H1 (cell line): ENCODE measurements at regions not wholly inside any gene's neighbourhood (a gene's known extent, or its start where the extent isn't known, plus 50 kb on each side); places are given as distances from the start of the nearest gene placed in this dataset.

Experiments used
- CTCF ChIA-PET: fragments of 300-600 bp; sonication (Branson Sonifier 250); formaldehyde crosslinking; loops from one replicate; lab custom pipeline; 2021; ENCODE audit not compliant: partially characterized antibody; lab: Charles Lee
- POLR2A ChIA-PET: fragments of 300-600 bp; sonication (Branson Sonifier 250); formaldehyde crosslinking; loops from one replicate; lab custom pipeline; 2021; ENCODE audit warnings: inconsistent platforms; ENCODE audit not compliant: partially characterized antibody; lab: Charles Lee
- DNase-seq, 2 experiments: peaks; one replicate each; pipeline versions ENCODE4 v3.0.0 to v3.0.0-alpha.2; 2010 to 2022; ENCODE audit warnings: low spot score in 2 of 2, low read depth in 1 of 2, mixed read lengths in 1 of 2
- FAIRE-seq: peaks from 2 replicates; lab custom pipeline; 2011; peaks lifted over from hg19 to GRCh38; lab: Jason Lieb, UNC
- H2AFZ ChIP-seq: 2 replicates; pipeline ENCODE4 v1.8.1; 2012; ENCODE audit warnings: low read length, inconsistent platforms
- H2AK5ac ChIP-seq: 2 replicates; pipeline ENCODE4 v1.6.1; 2013; ENCODE audit warnings: low read depth, low read length
- H2BK120ac ChIP-seq: replicated peaks from 2 replicates; pipeline ENCODE3; 2013; ENCODE audit warnings: low read depth, low read length, inconsistent platforms
- H2BK12ac ChIP-seq: 2 replicates; pipeline ENCODE4 v1.6.1; 2013; ENCODE audit warnings: low read depth, low read length
- H2BK15ac ChIP-seq: 2 replicates; pipeline ENCODE4 v1.6.1; 2013; ENCODE audit warnings: low read length
- H2BK20ac ChIP-seq: 2 replicates; pipeline ENCODE4 v1.6.1; 2013; ENCODE audit warnings: low read length
- H2BK5ac ChIP-seq: 2 replicates; pipeline ENCODE4 v1.6.1; 2013; ENCODE audit warnings: low read depth, low read length
- H3K14ac ChIP-seq: 2 replicates; pipeline ENCODE4 v1.6.1; 2013; ENCODE audit warnings: inconsistent platforms; ENCODE audit not compliant: insufficient read length
- H3K18ac ChIP-seq: 2 replicates; pipeline ENCODE4 v1.6.1; 2013; ENCODE audit warnings: low read length; ENCODE audit errors: extremely low read depth
- H3K23ac ChIP-seq: 2 replicates; pipeline ENCODE4 v1.6.1; 2013; ENCODE audit warnings: inconsistent platforms; ENCODE audit not compliant: insufficient read length
- H3K23me2 ChIP-seq: 2 replicates; pipeline ENCODE4 v1.6.1; 2013; ENCODE audit warnings: low read depth, low read length
- H3K27ac ChIP-seq: 2 replicates; pipeline ENCODE4 v1.6.1; 2011; ENCODE audit warnings: low read depth, low read length, inconsistent platforms
- H3K27me3 ChIP-seq, 4 experiments: replicated peaks in 1 of 4; 1 replicate in 1 of 4; 2 replicates in 3 of 4; pipeline versions ENCODE4 v1.6.1 to v1.8.1; 2011 to 2013; ENCODE audit warnings: low read length in 3 of 4, mild to moderate bottlenecking in 3 of 4, inconsistent platforms in 2 of 4, mixed read lengths in 2 of 4, moderate library complexity in 1 of 4; ENCODE audit not compliant: control insufficient read depth in 3 of 4, insufficient read depth in 3 of 4; ENCODE audit errors: extremely low read depth in 1 of 4
- H3K36me3 ChIP-seq, 4 experiments: 2 replicates each; pipeline versions ENCODE4 v1.6.1 to v1.8.1; 2011 to 2013; ENCODE audit warnings: mild to moderate bottlenecking in 4 of 4, low read length in 3 of 4, moderate library complexity in 2 of 4, control low read depth in 1 of 4, inconsistent platforms in 1 of 4; ENCODE audit not compliant: insufficient read depth in 4 of 4, control insufficient read depth in 2 of 4
- H3K4ac ChIP-seq: replicated peaks from 2 replicates; pipeline ENCODE3; 2013; ENCODE audit warnings: low read length, low read depth, mixed read lengths, inconsistent platforms; ENCODE audit not compliant: insufficient read length
- H3K4me1 ChIP-seq, 4 experiments: replicated peaks in 1 of 4; 1 replicate in 1 of 4; 2 replicates in 3 of 4; pipeline versions ENCODE4 v1.6.1 to v1.8.1; 2011 to 2013; ENCODE audit warnings: low read length in 3 of 4, inconsistent platforms in 2 of 4, mixed read lengths in 1 of 4; ENCODE audit not compliant: insufficient read depth in 4 of 4, control insufficient read depth in 3 of 4
- H3K4me2 ChIP-seq, 2 experiments: 2 replicates each; pipeline versions ENCODE4 v1.6.1 to v1.8.1; 2011 to 2013; ENCODE audit warnings: low read depth in 2 of 2, low read length in 2 of 2, control low read depth in 1 of 2, inconsistent platforms in 1 of 2, mild to moderate bottlenecking in 1 of 2; ENCODE audit not compliant: insufficient read depth in 1 of 2
- H3K4me3 ChIP-seq, 4 experiments: fragments of 200-600, 300-600 bp in 1 of 4; sonication (generic), shearing (Covaris generic), sonication (Bioruptor Twin) in 1 of 4; 2 replicates each; pipeline versions ENCODE4 v1.5.1 to v1.8.1; 2011 to 2016; ENCODE audit warnings: low read length in 4 of 4, low read depth in 3 of 4, control low read depth in 2 of 4, inconsistent platforms in 2 of 4, mild to moderate bottlenecking in 2 of 4, mixed read lengths in 1 of 4, moderate library complexity in 1 of 4; ENCODE audit not compliant: insufficient read depth in 2 of 4; ENCODE audit errors: extremely low read depth in 1 of 4
- H3K56ac ChIP-seq: replicated peaks from 2 replicates; pipeline ENCODE3; 2013; ENCODE audit warnings: low read depth, mild to moderate bottlenecking, mixed read lengths, low read length, inconsistent platforms; ENCODE audit not compliant: insufficient read length
- H3K79me1 ChIP-seq: 2 replicates; pipeline ENCODE4 v1.6.1; 2013; ENCODE audit warnings: low read depth, low read length, control low read depth
- H3K79me2 ChIP-seq, 2 experiments: 2 replicates each; pipeline versions ENCODE4 v1.6.1 to v1.8.1; 2012 to 2013; ENCODE audit warnings: low read length in 2 of 2, mild to moderate bottlenecking in 2 of 2, inconsistent platforms in 1 of 2; ENCODE audit not compliant: insufficient read depth in 2 of 2, control insufficient read depth in 1 of 2
- H3K9ac ChIP-seq, 4 experiments: replicated peaks in 1 of 4; 1 replicate in 1 of 4; 2 replicates in 3 of 4; pipeline versions ENCODE4 v1.6.1 to v1.8.1; 2011 to 2013; ENCODE audit warnings: low read depth in 3 of 4, low read length in 3 of 4, control low read depth in 2 of 4, mild to moderate bottlenecking in 2 of 4, moderate library complexity in 2 of 4, inconsistent platforms in 1 of 4; ENCODE audit errors: extremely low read depth in 1 of 4
- H3K9me3 ChIP-seq, 2 experiments: 2 replicates each; pipeline versions ENCODE4 v1.6.1 to v1.8.1; 2012 to 2013; ENCODE audit warnings: mild to moderate bottlenecking in 2 of 2, moderate library complexity in 2 of 2, control low read depth in 1 of 2, inconsistent platforms in 1 of 2, low read depth in 1 of 2, low read length in 1 of 2, mixed read lengths in 1 of 2; ENCODE audit not compliant: insufficient read depth in 2 of 2
- H4K20me1 ChIP-seq, 2 experiments: replicated peaks in 1 of 2; 2 replicates each; pipeline versions ENCODE3 to v1.8.1; 2011 to 2013; ENCODE audit warnings: inconsistent platforms in 2 of 2, low read length in 2 of 2, mild to moderate bottlenecking in 1 of 2; ENCODE audit not compliant: insufficient read depth in 2 of 2, control insufficient read depth in 1 of 2
- H4K5ac ChIP-seq: 2 replicates; pipeline ENCODE4 v1.6.1; 2013; ENCODE audit warnings: low read length, low read depth, mixed read lengths, inconsistent platforms; ENCODE audit not compliant: insufficient read length
- H4K8ac ChIP-seq: 2 replicates; pipeline ENCODE4 v1.8.0; 2013; ENCODE audit warnings: mild to moderate bottlenecking, moderate library complexity, low read length, inconsistent platforms; ENCODE audit not compliant: insufficient read depth; ENCODE audit errors: extremely low read depth
- H4K91ac ChIP-seq: replicated peaks from 2 replicates; pipeline ENCODE3; 2013; ENCODE audit warnings: low read length, mixed read lengths, inconsistent platforms; ENCODE audit not compliant: insufficient read length
- CBX8 ChIP-seq: fragments of 300-800, 300-1000 bp; sonication (generic); IDR thresholded peaks from 2 replicates; pipeline ENCODE4 v1.7.1; 2016; ENCODE audit warnings: low read depth, low read length, borderline replicate concordance
- CEBPB ChIP-seq: IDR thresholded peaks from 2 replicates; pipeline ENCODE4 v1.6.1; 2012; ENCODE audit warnings: low read depth, low read length
- CHD2 ChIP-seq: IDR thresholded peaks from 2 replicates; pipeline ENCODE4 v1.6.1; 2012; ENCODE audit warnings: low read length, improper control_type of control experiment
- CREB1 ChIP-seq: IDR thresholded peaks from 2 replicates; pipeline ENCODE4 v1.6.1; 2012; ENCODE audit warnings: inconsistent platforms
- WGBS, 2 experiments: shearing (Covaris generic) in 1 of 2; methylation state at CpG; one replicate each; pipeline versions ENCODE4 v1.1.6 to v1.1.7; 2013 to 2015; ENCODE audit warnings: low lambda C conversion rate in 2 of 2, mixed read lengths in 2 of 2, inconsistent platforms in 1 of 2, low coverage in 1 of 2, missing lambda C conversion rate in 1 of 2; ENCODE audit not compliant: insufficient replicate concordance in 2 of 2, insufficient coverage in 1 of 2, insufficient read length in 1 of 2; ENCODE audit errors: extremely low coverage in 1 of 2, missing lambda C conversion rate in 1 of 2; 5-methylcytosine and 5-hydroxymethylcytosine counted together

- Histone ChIP-seq H4K20me1 (no peaks in the 10 kb centered on the region), H3K14ac (no peak overlapping the region), H3K27ac (no peak overlapping the region), H3K4me1 (peaks cover 0 to 5% (median 3%) of the 10 kb centered on the region in 4 experiments; a peak in 5 of 7 replicates), H2AK5ac (peak overlapping the region; percentile 53; the same call in 1 of the 2 replicates), H4K8ac (no peak overlapping the region; the same call in 1 of the 2 replicates), H3K36me3 (no peaks in the 10 kb centered on the region), H3K23me2 (peaks cover 2% of the 10 kb centered on the region; the same call in 1 of the 2 replicates), H4K5ac (no peak overlapping the region), H3K4ac (no peak overlapping the region), H2AFZ (peak overlapping the region; percentile 81), H3K4me2 (peak overlapping the region; percentile 15 to 83; a peak in 3 of 4 replicates), H3K4me3 (peak overlapping the region in 3 of 4 experiments; percentile 23 to 59 (median 38); a peak in 6 of 8 replicates), H3K23ac (no peak overlapping the region), H3K9ac (no peak overlapping the region), H2BK5ac (no peak overlapping the region), H2BK12ac (0 out of 2 replicates have a peak overlapping the region, but pooled peaks have one; percentile 78), H2BK120ac (no peak overlapping the region), H3K56ac (no peak overlapping the region), H3K9me3 (no peaks in the 10 kb centered on the region), H2BK20ac (no peak overlapping the region), H4K91ac (no peak overlapping the region), H3K79me1 (no peaks in the 10 kb centered on the region), H2BK15ac (no peak overlapping the region), H3K18ac (no peak overlapping the region), H3K79me2 (no peaks in the 10 kb centered on the region), H3K27me3 (peaks cover 0 to 2% (median under 1%) of the 10 kb centered on the region in 4 experiments; a peak in 1 of 7 replicates)
- POLR2A ChIA-PET = interaction anchor here (0.7 to 1.9 kb wide), 5 partner anchors 22 to 337 kb away, joined by 3 to 5 read pairs (median 3); no protein-coding TSS in a partner anchor
- FAIRE-seq (no peak), DNase-seq (no peak)
- CTCF ChIA-PET = interaction anchor here (0.6 to 9.3 kb wide), 67 partner anchors 9 to 589 kb away, joined by 3 to 200 read pairs (median 5); partner anchors contain the start of genes SRGAP3 and THUMPD3
- WGBS, 2 experiments = 85% methylated on average over 10 of the region's 10 CpGs; no CpG with 5 or more reads in 1 of the 2 experiments
- TF ChIP-seq CHD2 (no peak), CREB1 (no peak), CBX8 (no peak), CEBPB (no peak)
Measured at GRCh38 chr3:9301798-9302197, 52.4 kb upstream of the SRGAP3 start.
